Rectal smooth muscle tissue (tissue), 1 donor: ENCODE measurements at regions not wholly inside any gene's neighbourhood (a gene's known extent, or its start where the extent isn't known, plus 50 kb on each side); places are given as distances from the start of the nearest gene placed in this dataset.
"Not testable (repeated sequence)": the region's sequence is repeated elsewhere in the genome, so short reads cannot be mapped to it uniquely, and the experiment has no call there.

Experiments used
- H3K27ac ChIP-seq: one replicate; pipeline ENCODE4 v1.7.0; 2013; ENCODE audit warnings: low read depth, low read length, inconsistent platforms
- H3K27me3 ChIP-seq: one replicate; pipeline ENCODE4 v1.7.0; 2013; ENCODE audit warnings: low read length; ENCODE audit not compliant: control insufficient read depth, insufficient read depth
- H3K36me3 ChIP-seq: one replicate; pipeline ENCODE4 v1.7.0; 2013; ENCODE audit warnings: low read length; ENCODE audit not compliant: control insufficient read depth, insufficient read depth
- H3K4me1 ChIP-seq: one replicate; pipeline ENCODE4 v1.7.0; 2013; ENCODE audit warnings: low read length; ENCODE audit not compliant: control insufficient read depth, insufficient read depth
- H3K4me3 ChIP-seq: one replicate; pipeline ENCODE4 v1.7.0; 2013; ENCODE audit warnings: low read length
- H3K9ac ChIP-seq: one replicate; pipeline ENCODE4 v1.7.0; 2013; ENCODE audit warnings: low read length

DNA sequence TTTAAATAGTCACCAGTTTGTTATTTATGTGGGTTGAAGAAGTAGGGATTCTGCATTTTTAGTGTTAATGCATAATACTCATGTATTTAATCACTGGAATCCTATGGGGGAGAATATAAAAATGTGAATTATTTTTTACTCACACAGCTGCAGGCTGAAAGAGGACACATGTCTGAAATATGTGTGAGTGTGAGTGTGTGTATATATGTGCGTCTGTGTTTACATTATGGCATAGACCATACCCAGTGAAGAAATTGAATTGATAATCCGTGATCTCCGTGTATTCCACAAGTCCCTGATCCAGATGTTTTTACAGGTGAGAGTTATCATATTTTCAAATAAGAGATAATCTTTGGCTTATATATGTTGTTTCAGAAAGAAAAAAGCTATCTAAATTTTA, 225.3 kb downstream of the ICOS start:
- Histone ChIP-seq H3K36me3 (no peaks in the 10 kb centered on the region), H3K27me3 (no peaks in the 10 kb centered on the region), H3K9ac (no peak overlapping the region), H3K27ac (no peak overlapping the region), H3K4me3 (no peak overlapping the region), H3K4me1 (no peaks in the 10 kb centered on the region)

DNA sequence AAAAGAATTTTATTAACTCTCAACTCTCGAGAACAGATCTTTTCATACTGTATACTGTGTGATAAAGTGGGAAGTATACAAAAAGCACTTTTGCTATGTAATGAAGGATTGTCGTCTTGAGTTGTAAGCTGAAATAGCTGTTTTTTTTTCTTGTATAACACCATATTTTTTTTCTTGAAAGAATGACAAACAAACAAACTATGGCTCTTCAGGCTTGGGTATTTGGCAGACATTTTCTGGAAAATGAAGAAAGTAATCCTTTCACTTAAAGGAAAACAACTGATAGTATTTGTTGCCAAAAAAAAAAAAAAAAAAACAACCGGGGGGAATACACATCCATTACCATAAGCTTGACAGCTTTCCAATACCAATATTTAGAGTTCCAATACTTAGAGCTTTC, 230.4 kb downstream of the ICOS start:
- H3K27ac ChIP-seq, result no peak overlapping the region
- H3K36me3 ChIP-seq, result no peaks in the 10 kb centered on the region
- no peaks in the 10 kb centered on the region for H3K27me3 ChIP-seq
- no peak overlapping the region for H3K9ac ChIP-seq
- no peaks in the 10 kb centered on the region for H3K4me1 ChIP-seq
- H3K4me3 ChIP-seq, result no peak overlapping the region

DNA sequence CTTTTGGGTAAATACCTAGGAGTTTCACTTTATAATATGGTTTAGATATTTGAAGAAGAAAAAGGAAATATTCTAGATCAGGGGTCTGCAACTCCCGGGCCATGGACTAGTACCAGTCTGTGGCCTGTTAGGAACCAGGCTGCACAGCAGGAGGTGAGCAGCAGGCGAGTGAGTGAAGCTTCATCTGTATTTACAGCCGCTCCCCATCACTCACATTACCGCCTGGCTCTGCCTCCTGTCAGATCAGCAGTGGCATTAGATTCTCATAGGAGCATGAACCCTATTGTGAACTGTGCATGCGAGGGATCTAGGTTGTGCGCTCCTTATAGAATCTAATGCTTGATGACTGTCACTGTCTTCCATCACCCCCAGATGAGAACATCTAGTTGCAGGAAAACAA, 231.1 kb downstream of the ICOS start:
- not testable (repeated sequence) for H3K9ac ChIP-seq

DNA sequence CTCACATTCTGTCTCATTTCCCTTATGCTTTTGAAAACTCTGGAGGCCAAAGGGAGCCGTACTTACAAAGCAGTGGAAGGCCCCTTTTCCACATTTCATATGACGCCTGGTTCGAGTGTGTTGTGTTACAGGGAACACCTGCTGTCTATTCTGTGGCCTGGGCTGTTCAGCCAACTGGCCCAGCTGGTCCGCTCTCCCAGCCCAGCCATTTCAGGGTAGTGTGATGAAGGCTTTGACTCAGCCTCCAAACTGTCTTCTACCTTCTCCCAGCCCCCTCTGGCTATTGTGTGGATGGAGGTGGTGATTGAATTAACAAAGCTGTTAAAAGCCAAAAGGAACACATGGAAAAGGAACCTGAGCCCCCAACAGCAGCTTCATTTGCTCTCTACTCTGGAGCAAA, 233.8 kb downstream of the ICOS start:
- Histone ChIP-seq H3K36me3 (no peaks in the 10 kb centered on the region), H3K27me3 (no peaks in the 10 kb centered on the region), H3K4me1 (no peaks in the 10 kb centered on the region), H3K9ac (no peak overlapping the region), H3K27ac (no peak overlapping the region), H3K4me3 (no peak overlapping the region)

More for the DNA sequence above, 231.1 kb downstream of the ICOS start:
- H3K4me3 ChIP-seq, H3K36me3 ChIP-seq, H3K4me1 ChIP-seq, H3K27ac ChIP-seq, H3K27me3 ChIP-seq: not testable (repeated sequence)

DNA sequence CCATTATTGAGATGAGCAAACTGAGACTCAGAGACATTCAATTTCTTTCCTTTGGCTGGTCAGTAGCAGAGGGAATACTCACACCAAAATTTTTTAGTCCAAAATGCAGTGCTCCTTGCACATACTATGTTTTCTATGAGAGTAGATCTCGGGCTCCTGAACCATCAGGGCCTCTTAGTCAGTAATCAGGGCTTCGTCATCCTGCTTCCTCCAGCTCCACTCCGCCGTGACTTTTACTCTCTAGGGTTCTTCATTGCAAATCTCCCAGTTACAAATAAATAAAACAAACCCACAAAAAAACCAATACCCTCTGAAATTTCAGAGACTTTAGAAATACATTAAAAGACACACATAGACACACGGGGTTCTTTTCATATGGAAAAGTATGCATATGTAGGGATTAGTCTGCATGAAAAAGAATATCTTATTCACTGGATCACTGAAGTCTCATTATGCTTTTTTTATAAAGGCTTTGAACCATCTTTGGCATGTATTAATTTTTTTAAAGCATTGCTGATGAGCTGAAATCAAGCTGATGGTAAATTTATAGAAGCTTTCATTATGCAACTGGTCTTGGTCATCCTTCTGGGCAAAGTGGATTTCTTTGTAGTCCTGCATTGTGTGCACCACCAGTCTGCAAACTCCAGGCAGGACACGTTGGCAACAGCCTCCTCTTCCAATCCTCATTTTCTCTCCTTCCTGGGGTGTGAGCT, 235.0 kb downstream of the ICOS start:
- H3K27me3 ChIP-seq, result no peaks in the 10 kb centered on the region
- no peak overlapping the region for H3K4me3 ChIP-seq
- H3K36me3 ChIP-seq, result no peaks in the 10 kb centered on the region
- H3K4me1 ChIP-seq, result no peaks in the 10 kb centered on the region
- no peak overlapping the region for H3K9ac ChIP-seq
- H3K27ac ChIP-seq, result no peak overlapping the region

DNA sequence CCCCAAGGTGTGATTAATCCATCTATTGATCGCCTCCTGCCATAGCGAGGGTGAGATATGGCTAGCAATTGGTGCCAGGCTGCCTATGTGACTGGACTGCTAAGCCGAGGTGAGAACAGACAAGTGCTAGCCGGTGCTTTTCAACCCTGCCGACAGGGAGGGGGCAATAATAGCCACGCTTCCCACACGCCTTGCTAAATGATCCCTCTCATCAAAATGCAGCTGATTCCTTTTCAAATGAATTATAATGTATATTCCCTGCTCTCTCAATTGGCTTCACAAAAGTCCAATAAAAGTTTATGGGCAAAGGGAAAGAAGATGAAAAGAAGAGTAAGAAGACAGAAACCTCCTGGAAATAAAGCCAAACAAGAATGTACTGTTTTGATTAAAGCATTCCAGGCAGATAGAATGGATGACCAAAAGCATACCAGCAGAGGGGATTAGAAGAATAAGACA, 235.6 kb downstream of the ICOS start:
- H3K27me3 ChIP-seq, result no peaks in the 10 kb centered on the region
- H3K36me3 ChIP-seq, result no peaks in the 10 kb centered on the region
- H3K27ac ChIP-seq, result no peak overlapping the region
- no peak overlapping the region for H3K9ac ChIP-seq
- no peak overlapping the region for H3K4me3 ChIP-seq
- H3K4me1 ChIP-seq, result no peaks in the 10 kb centered on the region

DNA sequence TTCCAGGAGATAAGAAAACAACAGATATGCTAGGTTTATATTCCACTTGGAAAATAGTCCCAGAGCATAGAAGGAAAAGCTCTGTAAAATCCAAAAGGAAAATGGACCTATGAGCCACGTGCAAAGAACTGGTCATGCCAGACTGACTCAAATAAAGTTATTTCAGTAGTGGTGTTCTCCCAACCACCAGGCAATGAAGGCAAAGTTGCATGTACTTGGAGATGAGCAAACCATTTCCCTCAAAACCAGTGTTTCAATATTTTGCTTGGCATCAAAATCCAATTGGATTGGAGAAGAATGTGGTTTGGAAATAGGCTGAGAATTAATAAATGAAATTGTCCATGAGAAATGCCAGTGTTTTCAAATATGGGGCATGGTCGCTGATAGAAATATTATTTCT, 237.5 kb downstream of the ICOS start:
- no peaks in the 10 kb centered on the region for H3K36me3 ChIP-seq
- H3K9ac ChIP-seq, result no peak overlapping the region
- H3K27ac ChIP-seq, result no peak overlapping the region
- H3K4me1 ChIP-seq, result no peaks in the 10 kb centered on the region
- H3K4me3 ChIP-seq, result no peak overlapping the region
- no peaks in the 10 kb centered on the region for H3K27me3 ChIP-seq

DNA sequence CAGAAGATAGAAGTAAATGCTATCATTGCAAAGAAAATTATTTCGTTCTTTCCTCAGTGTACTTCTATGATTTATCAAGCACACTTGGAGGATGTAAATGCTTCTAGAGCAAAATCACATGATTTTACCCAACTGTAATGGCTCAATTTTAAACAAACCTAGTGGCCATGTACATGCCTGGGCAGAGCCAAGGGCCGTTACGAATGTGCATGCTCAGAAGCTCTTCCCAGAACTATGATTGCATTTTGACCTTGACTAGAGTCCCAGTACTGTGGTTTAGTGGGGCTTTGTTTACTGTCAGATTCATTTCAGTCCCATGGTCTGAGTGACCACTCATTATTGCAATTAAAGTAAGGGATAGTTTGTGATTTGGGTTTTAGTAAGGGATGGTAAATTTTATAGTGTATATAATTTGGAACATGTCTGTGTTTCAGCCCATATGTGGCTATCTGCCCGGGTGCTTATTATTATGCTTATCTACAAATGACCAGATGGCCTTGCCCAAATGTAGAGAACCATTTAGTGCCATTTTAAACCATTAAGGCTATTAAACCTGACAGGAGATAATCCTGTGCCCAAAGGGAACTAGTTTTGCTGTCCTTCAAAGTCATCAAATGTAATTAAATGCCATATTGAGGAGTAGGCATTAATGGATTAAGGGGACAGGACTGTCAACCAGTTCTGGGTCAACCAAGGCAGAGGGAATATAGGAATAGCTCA, 239.1 kb downstream of the ICOS start:
- Histone ChIP-seq H3K27ac (no peak overlapping the region), H3K36me3 (no peaks in the 10 kb centered on the region), H3K27me3 (no peaks in the 10 kb centered on the region), H3K4me1 (no peaks in the 10 kb centered on the region), H3K4me3 (no peak overlapping the region), H3K9ac (no peak overlapping the region)

DNA sequence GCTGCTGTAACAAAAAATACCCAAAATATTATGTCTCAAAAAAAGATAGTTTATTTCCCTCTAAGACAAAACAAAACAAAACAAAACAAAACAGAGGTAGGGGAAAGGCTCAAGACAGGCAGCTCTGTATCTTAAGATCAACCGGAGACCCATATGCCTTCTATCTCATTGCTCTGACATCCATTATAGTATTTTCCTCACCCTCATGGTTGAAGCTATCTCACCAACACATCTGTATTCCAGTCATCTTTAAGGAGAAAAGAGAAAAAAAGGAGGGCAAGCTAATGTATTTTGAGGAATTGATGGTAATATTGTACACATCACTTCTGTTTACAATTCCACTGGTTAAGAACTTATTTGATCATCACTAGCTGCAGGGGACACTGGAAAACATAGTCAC, 239.7 kb downstream of the ICOS start:
- Histone ChIP-seq H3K27ac (no peak overlapping the region), H3K36me3 (no peaks in the 10 kb centered on the region), H3K4me3 (no peak overlapping the region), H3K4me1 (no peaks in the 10 kb centered on the region), H3K27me3 (no peaks in the 10 kb centered on the region), H3K9ac (no peak overlapping the region)

DNA sequence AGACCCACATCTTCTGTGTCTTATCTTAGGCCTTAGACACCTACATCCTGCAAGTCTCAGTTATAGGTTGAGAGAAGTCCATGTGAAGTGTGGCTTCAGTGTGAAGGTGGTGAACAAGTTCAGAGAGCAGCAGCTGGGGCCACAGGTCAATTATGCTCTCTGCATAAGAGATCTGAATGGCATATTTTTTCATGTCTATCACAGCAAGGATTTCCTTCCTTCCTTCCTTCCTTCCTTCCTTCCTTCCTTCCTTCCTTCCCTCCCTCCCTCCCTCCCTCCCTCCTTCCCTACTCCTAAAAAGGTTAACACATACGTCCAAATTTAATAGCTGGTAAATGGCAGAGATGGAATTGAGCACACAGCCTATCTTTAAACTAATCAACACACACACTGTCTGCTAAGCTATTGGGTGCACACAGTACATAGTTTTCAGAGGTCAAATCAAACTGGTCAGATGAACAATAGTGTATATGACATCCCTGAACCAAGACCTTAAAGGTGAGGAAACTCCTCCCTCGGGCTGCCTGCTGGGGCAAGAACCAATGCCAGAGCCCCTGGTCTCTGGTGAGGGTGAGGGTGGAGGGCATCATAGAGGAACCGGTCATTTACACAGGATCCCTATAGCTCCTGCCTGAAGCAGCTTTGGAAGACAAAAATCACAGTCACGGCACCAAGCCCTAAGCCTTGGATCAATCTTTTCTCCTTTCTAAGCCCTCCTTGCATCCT, 240.9 kb downstream of the ICOS start:
- no peak overlapping the region for H3K27ac ChIP-seq
- H3K4me1 ChIP-seq, result no peaks in the 10 kb centered on the region
- no peaks in the 10 kb centered on the region for H3K27me3 ChIP-seq
- H3K4me3 ChIP-seq, result no peak overlapping the region
- no peaks in the 10 kb centered on the region for H3K36me3 ChIP-seq
- no peak overlapping the region for H3K9ac ChIP-seq

DNA sequence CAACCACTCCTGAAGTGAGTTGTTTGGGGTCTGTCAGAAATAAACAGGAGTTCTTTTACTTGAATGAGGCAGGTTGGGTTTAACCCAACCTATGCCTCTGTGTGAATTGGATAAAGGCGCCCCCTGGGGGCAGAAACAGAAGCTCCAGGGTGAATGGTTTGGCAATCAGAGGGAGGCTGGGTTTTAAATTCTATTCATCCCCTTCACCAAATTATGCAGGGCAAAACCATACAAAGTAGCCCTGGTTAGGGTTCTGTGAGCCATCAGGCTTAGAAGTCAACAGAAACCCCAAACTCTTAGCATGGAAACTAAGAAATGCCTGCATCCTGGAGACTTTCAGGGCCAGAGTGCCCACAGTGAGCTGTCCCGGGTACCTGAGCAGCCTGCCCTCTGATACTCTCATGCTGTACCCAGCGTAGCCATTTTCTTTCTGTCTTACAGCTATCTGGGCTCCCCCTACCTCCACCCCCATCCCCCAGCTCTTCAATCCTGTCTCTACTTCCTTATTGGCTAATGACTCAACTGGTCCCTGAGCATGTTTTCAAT, 241.5 kb downstream of the ICOS start:
- Histone ChIP-seq H3K9ac (no peak overlapping the region), H3K27me3 (no peaks in the 10 kb centered on the region), H3K4me1 (no peaks in the 10 kb centered on the region), H3K4me3 (no peak overlapping the region), H3K36me3 (no peaks in the 10 kb centered on the region), H3K27ac (no peak overlapping the region)

DNA sequence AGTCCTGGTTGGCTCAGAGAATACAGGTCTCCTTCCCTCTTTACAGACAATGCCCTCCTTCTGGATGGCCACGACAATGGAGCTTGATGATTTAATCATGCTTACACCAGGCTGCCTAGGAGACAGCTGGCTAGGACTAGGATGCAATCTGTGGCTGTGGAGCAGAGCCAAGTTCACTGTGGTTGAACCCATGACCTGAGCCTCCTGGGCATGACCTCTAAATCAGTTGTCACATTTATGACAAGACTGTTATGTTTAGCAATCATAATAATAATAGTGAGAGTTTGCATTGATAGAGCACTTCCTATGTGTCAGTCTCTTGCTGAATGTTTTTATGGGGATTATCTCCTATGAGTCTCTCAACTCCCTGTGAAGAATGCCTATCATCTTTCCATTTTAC, 244.1 kb downstream of the ICOS start:
- no peaks in the 10 kb centered on the region for H3K27me3 ChIP-seq
- no peak overlapping the region for H3K27ac ChIP-seq
- H3K36me3 ChIP-seq, result no peaks in the 10 kb centered on the region
- H3K4me1 ChIP-seq, result no peaks in the 10 kb centered on the region
- H3K4me3 ChIP-seq, result no peak overlapping the region
- no peak overlapping the region for H3K9ac ChIP-seq
